Vagina (tissue), 2 donors: ENCODE measurements at regions not wholly inside any gene's neighbourhood (a gene's known extent, or its start where the extent isn't known, plus 50 kb on each side); places are given as distances from the start of the nearest gene placed in this dataset.

ENCODE experiments used
- DNase-seq, 2 donors: peaks; one replicate each; pipeline ENCODE4 v3.0.0-alpha.2; 2017; ENCODE audit errors: extremely low spot score in 2 of 2
- H3K27ac ChIP-seq: fragments of 200-600 bp; sonication (generic); one replicate; pipeline ENCODE4 v1.5.1; 2019
- H3K27me3 ChIP-seq: fragments of 200-600 bp; sonication (generic); one replicate; pipeline ENCODE4 v1.5.1; 2019
- H3K36me3 ChIP-seq, 2 donors: fragments of 200-600 bp; sonication (generic); one replicate each; pipeline ENCODE4 v1.5.1; 2017 to 2019
- H3K4me1 ChIP-seq: fragments of 200-600 bp; sonication (generic); one replicate; pipeline ENCODE4 v1.5.1; 2019
- H3K4me3 ChIP-seq, 2 donors: fragments of 200-600 bp; sonication (generic); 1 replicate in 1 of 2; 2 replicates in 1 of 2; pipeline ENCODE4 v1.5.1; 2016 to 2019
- H3K9me3 ChIP-seq: fragments of 200-600 bp; sonication (generic); one replicate; pipeline ENCODE4 v1.5.1; 2019
- CTCF ChIP-seq, 3 experiments: fragments of 450-650 bp in 2 of 3; fragments of 200-600 bp in 1 of 3; sonication (generic) in 1 of 3; IDR thresholded peaks; one replicate each; pipeline ENCODE4 v1.5.1; 2017 to 2019; ENCODE audit warnings: antibody characterized with exemption in 3 of 3, mild to moderate bottlenecking in 2 of 3, moderate library complexity in 2 of 3
- POLR2A ChIP-seq, 2 donors: fragments of 450-650 bp; IDR thresholded peaks; one replicate each; pipeline ENCODE4 v1.6.1; 2017; ENCODE audit warnings: antibody characterized with exemption in 2 of 2, mild to moderate bottlenecking in 2 of 2, moderate library complexity in 2 of 2
- POLR2AphosphoS5 ChIP-seq, 2 donors: sonication (generic); formaldehyde crosslinking; IDR thresholded peaks; one replicate each; pipeline ENCODE4 v1.9.0; 2017; ENCODE audit warnings: antibody characterized with exemption in 2 of 2, mild to moderate bottlenecking in 2 of 2, low read depth in 1 of 2; ENCODE audit not compliant: insufficient read depth in 1 of 2
- intact Hi-C: fragments of 100-400 bp; cut with DNase I; formaldehyde crosslinking; loops from one replicate; pipeline ENCODE4 v1.15.1; 2023

DNA sequence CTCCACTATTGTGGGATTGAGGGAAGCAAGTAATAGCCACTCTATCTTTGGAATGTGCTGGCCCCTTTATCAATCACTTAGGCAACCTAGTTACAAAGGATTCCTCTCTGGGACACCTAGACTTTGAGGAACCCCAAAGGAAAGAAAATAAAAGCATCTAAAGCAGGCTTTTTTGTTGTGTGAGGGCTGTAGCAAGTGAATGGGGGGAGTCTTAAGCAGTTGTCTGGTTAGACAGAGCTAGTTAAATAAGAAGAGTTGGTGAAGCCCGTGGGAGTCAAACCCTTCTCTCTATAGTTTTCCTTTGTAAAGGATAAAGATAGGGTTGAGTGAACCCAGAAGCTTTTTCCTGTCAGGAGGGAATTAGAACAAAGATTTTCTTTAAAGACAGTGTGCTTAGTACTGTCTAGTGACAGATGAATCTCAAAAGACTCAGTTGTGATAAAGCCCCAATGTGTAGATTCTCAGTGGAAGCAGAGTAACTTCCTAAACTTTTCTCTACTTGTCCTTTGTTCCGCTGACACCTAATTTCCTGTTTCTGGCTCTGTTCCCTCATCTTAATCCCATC lies 63.3 kb downstream of the HDGFL1 start:
- Histone ChIP-seq H3K27me3 (no peaks in the 10 kb centered on the region), H3K36me3 (no peaks in the 10 kb centered on the region), H3K4me3 (no peak overlapping the region), H3K9me3 (no peaks in the 10 kb centered on the region), H3K4me1 (no peaks in the 10 kb centered on the region), H3K27ac (no peak overlapping the region)
- no peak for DNase-seq
- TF ChIP-seq POLR2A (IDR thresholded peaks at IDR 0.05): no peak
- TF ChIP-seq CTCF (IDR thresholded peaks at IDR 0.05): no peak
- no peak for TF ChIP-seq POLR2AphosphoS5 (IDR thresholded peaks at IDR 0.05; ENCODE audit: insufficient read depth in 1 of 2, low read depth in 1 of 2)
- intact Hi-C loops: no loop called here

DNA sequence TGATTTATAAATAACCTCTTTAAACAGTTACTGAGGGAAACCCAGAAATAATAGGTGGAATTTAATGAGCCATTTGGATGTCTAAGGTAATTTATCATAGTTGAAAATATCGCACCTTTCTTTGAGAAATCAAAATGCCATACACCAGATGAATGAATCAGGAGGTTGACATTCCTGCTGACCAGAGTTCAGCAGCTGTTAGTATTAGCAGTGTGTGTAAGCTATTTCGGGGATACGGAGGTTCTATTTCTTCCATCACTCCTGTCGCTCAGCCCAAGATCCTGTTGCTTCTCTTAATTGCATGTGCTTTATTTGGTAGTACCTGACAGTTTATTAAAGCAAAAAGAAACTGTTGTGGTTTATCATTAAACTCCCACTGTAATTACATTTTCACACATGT lies 67.1 kb downstream of the HDGFL1 start:
- no peaks in the 10 kb centered on the region for H3K9me3 ChIP-seq
- TF ChIP-seq CTCF (IDR thresholded peaks at IDR 0.05): no peak
- TF ChIP-seq POLR2AphosphoS5 (IDR thresholded peaks at IDR 0.05; ENCODE audit: insufficient read depth in 1 of 2, low read depth in 1 of 2): no peak
- no peaks in the 10 kb centered on the region for H3K36me3 ChIP-seq
- H3K27ac ChIP-seq: no peak overlapping the region
- no peak overlapping the region for H3K4me3 ChIP-seq
- no peaks in the 10 kb centered on the region for H3K27me3 ChIP-seq
- intact Hi-C loops: no loop called here
- no peak for DNase-seq
- H3K4me1 ChIP-seq: no peaks in the 10 kb centered on the region

DNA sequence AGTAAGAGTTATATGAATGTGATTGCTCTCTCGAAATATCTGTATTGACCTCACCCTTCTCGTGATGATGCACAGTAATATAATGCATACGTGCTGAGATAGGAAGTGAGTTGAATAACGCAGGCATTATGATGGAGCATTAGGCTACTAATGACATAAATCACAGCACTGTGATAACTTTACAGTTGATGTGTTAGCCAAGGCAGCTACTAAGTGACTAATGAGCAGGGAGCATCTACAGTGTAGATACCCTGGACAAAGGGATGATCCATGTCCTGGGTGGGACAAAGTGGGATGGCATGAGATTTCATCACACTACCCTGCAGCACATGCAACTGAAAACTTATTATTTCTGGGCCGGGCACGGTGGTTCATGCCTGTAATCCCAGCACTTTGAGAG lies 68.4 kb downstream of the HDGFL1 start:
- H3K9me3 ChIP-seq: no peaks in the 10 kb centered on the region
- no peak overlapping the region for H3K27ac ChIP-seq
- H3K4me1 ChIP-seq: no peaks in the 10 kb centered on the region
- H3K36me3 ChIP-seq: no peaks in the 10 kb centered on the region
- intact Hi-C loops: no loop called here
- DNase-seq: no peak
- H3K4me3 ChIP-seq: no peak overlapping the region
- H3K27me3 ChIP-seq: no peaks in the 10 kb centered on the region
- no peak for TF ChIP-seq POLR2AphosphoS5 (IDR thresholded peaks at IDR 0.05; ENCODE audit: insufficient read depth in 1 of 2, low read depth in 1 of 2)
- no peak for TF ChIP-seq POLR2A (IDR thresholded peaks at IDR 0.05)
- no peak for TF ChIP-seq CTCF (IDR thresholded peaks at IDR 0.05)

- no peaks in the 10 kb centered on the region for H3K36me3 ChIP-seq
- DNase-seq: no peak
- no peaks in the 10 kb centered on the region for H3K4me1 ChIP-seq
- H3K27me3 ChIP-seq: no peaks in the 10 kb centered on the region
- H3K9me3 ChIP-seq: no peaks in the 10 kb centered on the region
- no peak overlapping the region for H3K4me3 ChIP-seq
- no peak overlapping the region for H3K27ac ChIP-seq
- TF ChIP-seq CTCF (IDR thresholded peaks at IDR 0.05): no peak
- no peak for TF ChIP-seq POLR2AphosphoS5 (IDR thresholded peaks at IDR 0.05; ENCODE audit: insufficient read depth in 1 of 2, low read depth in 1 of 2)
- TF ChIP-seq POLR2A (IDR thresholded peaks at IDR 0.05): no peak
- intact Hi-C loops: no loop called here
These were observed 69.0 kb downstream of the HDGFL1 start for GRCh38 chr6:22638320-22638719.

DNA sequence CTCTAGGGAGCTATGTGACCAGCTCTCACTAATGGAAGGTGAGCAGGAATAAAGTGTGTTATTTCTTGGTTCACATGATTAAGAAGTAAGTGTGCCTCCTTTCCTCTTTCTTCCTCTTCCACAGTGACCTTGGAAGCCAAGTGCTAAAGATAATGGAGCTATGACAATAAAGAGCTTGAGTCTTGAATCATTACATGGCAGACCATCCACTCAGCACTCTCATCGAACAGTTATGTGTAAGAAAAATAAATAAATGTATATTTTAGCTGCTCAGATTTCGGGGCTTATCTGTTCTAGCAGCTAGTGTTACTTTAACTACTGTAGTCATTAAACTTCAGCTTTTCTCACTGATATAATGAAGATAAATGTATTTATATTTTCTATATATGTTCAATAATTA lies 72.9 kb downstream of the HDGFL1 start:
- H3K27ac ChIP-seq: no peak overlapping the region
- H3K27me3 ChIP-seq: no peaks in the 10 kb centered on the region
- no peaks in the 10 kb centered on the region for H3K36me3 ChIP-seq
- no peaks in the 10 kb centered on the region for H3K4me1 ChIP-seq
- TF ChIP-seq POLR2A (IDR thresholded peaks at IDR 0.05): no peak
- TF ChIP-seq POLR2AphosphoS5 (IDR thresholded peaks at IDR 0.05; ENCODE audit: insufficient read depth in 1 of 2, low read depth in 1 of 2): no peak
- no peak for TF ChIP-seq CTCF (IDR thresholded peaks at IDR 0.05)
- intact Hi-C loops: no loop called here
- no peaks in the 10 kb centered on the region for H3K9me3 ChIP-seq
- no peak for DNase-seq
- no peak overlapping the region for H3K4me3 ChIP-seq
